ENCODE measurements at regions not wholly inside any gene's neighbourhood (a gene's known extent, or its start where the extent isn't known, plus 50 kb on each side); places are given as distances from the start of the nearest gene placed in this dataset.
"Not testable (repeated sequence)": the region's sequence is repeated elsewhere in the genome, so short reads cannot be mapped to it uniquely, and the experiment has no call there.

GRCh38 chr6:168255283-168255881, 64.2 kb downstream of the DACT2 start:
- no peak for DNase-seq

DNA sequence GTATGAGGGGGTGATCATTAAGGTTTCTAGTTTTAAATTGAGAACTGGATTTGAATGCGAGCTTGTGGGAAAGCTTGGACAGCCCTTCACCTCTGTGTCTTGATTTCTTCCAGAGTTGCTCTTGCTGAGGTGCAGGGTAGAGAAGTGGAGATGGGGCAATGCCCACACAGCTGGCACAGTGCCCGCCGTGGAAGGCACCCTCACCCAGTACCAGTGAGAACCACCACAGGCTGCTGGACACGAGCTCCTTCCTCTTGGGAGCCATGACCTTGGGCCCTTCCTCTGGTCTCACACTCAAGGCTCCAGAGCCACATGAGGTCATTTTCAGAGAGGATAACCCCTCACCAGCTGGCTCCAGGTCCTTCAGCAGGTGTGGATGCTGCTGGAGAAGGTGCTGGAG, 67.3 kb downstream of the DACT2 start:
- DNase-seq = no peak

DNA sequence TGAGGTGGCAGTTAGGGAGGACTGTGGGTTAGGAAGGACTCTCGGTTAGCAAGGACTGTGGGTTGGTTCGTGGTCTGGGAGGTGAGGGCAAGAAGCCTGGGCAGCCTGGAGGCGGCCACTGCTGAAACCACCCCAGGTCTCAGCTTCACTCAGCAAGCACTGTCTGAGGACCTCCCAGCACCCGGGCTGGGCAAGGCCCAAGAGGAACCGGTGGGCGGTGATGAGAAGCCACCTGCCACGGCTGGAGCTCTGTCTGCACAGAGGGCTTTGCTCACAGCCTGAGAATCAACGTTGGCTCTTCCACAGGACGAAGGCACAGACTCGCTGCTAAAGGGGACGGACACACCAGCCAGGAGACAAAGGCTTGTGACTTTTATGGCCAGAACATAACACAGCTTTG, 69.3 kb downstream of the DACT2 start:
- no peak for DNase-seq

DNA sequence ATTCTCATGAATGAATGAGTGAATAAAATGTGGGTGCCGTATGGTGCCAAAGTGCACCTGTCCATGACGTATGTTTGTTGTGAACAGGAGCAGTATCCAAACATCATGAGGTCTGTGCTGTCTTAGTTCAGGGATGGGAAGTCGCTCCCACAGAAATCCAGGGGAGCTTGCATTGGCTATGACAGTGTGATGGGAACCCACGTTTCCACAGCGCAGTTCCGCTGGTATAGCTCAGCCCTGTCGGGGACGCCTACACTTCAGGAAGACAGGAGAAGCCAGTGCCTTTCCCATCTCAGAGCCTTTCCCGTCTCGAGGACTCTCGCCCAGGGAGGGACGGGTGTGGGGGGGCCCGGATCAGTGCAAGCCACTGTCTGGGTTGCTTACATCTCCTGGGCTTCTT, 69.8 kb downstream of the DACT2 start:
- no peak for DNase-seq

GRCh38 chr6:168248148-168248620, 71.4 kb downstream of the DACT2 start:
- DNase-seq = no peak

DNA sequence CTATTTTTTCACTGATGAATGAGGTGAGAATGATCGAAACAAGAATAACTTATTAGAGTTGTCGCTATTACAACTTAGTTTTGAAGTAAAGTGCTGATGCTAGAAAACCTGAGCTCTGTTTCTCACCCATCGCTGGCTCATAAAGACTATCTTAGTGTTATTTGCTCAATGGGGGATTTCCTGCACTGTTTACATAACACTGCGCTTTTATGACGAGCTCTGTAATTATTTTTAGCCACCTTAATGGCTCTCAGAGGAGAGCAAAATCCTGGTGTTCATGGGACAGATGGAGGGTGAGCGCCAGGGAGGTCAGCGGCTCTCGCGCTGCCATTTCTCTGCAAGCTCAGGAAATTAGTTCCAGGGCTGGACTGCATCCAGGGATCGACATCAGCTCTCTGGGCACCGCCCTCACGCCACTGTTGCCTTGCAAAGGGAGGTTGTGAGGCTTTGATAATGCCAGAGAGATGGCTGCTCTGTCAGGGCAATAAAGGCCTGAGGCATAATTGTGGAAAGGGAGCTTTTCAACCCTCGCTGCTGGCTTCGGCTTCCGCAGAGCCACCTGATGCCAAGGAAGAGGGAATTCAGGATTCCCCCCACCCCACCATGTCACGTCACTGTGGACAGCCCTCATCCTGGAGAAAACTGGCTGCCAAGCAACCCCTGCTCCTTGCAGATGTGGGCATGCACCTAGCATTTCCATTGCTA, 72.0 kb downstream of the DACT2 start:
- DNase-seq = peak; percentile 34

GRCh38 chr6:168244961-168245551, 74.5 kb downstream of the DACT2 start:
- no peak for DNase-seq

- no peak for DNase-seq
Measured at GRCh38 chr6:168243812-168244376, 75.7 kb downstream of the DACT2 start.

- no peak for DNase-seq
Measured at GRCh38 chr6:168242940-168243225, 76.7 kb downstream of the DACT2 start.

- no peak for DNase-seq
Measured at GRCh38 chr6:168242111-168242939, 77.3 kb downstream of the DACT2 start.

GRCh38 chr6:168240160-168240559, 79.4 kb downstream of the DACT2 start:
- no peak for DNase-seq

DNA sequence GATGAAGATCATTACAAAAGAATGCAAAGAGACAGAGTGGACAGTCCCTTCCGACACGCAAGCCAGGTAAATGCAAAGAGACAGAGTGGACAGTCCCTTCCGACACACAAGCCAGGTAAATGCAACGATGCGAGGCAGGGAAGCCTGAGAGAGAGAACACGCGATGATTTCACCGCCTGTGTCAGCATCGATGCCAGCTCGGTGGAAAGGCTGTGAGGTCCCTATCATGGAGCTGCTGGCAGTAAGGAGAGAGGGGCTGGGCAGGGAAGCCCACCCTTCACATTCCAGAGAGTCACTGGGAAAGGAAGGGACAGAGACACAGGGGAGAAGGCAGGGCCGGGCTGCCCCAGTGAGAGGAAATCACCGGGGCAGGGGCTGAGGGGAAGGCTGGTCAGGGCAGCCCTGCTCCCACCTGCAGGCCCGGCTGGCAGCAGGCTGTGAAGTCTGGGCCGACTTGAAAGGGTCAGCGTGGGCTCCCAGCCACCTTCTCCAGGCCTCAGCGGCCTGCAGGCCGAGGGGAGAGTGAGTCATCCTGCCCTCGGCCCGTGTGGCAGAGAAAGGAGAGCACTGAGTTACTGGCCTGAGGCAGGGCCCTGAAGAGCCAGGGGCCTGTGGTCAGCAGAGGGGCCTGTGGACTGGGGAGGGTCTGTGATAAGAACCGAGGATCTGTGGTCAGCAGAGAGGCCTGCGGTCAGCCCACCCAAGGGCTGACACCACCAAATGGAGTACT, 80.4 kb downstream of the DACT2 start:
- DNase-seq = no peak

- DNase-seq = no peak
Measured at GRCh38 chr6:168238159-168238909, 81.2 kb downstream of the DACT2 start.

GRCh38 chr6:168233875-168234213, 85.7 kb downstream of the DACT2 start:
- not testable (repeated sequence) for DNase-seq

- DNase-seq = no peak
Measured at GRCh38 chr6:168232989-168233874, 86.3 kb downstream of the DACT2 start.

- no peak for DNase-seq
Measured at GRCh38 chr6:168232528-168232927, 87.0 kb downstream of the DACT2 start.

DNA sequence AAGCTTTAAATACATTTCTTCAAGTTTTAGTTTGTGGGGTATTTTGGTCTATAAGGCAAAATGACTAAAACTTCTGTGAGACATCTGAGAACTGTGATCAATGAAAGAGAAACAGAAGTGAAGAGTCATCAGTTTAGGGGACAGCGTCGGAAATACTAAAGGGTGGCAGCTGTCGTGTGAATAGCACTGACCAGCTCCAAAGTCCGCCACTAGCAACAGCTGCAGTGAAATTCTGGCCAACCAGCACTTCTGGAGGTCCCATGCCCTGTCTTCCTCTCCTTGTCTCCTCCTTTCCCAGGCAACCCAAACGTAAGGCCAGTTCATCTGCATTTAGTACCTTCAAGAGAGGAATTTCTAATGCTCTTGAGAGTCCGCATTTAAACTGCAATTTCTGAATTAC, 87.5 kb downstream of the DACT2 start:
- no peak for DNase-seq

GRCh38 chr6:168231393-168231957, 88.1 kb downstream of the DACT2 start:
- DNase-seq = no peak

DNA sequence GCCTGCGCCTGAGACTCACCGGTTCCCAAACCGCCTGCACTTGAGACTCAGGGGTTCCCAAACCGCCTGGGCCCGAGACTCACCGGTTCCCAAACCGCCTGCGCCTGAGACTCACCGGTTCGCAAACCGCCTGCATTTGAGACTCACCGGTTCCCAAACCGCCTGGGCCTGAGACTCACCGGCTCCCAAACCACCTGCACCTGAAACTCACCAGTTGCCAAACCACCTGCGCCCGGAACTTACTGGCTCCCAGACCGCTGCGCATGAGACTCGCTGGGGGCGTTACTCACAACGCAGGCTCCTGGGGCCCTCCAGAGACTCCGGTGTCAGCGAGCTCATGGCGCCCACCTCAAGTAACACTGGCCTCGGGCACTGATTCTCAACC, 90.2 kb downstream of the DACT2 start:
- no peak for DNase-seq

GRCh38 chr6:168228676-168229367, 90.8 kb downstream of the DACT2 start:
- DNase-seq = no peak

Data from NCI-H1436 (cell line).